HG03442 (cell line): ENCODE measurements at regions not wholly inside any gene's neighbourhood (a gene's known extent, or its start where the extent isn't known, plus 50 kb on each side); places are given as distances from the start of the nearest gene placed in this dataset.

Experiments
- ATAC-seq: cut with Tn5 transposase; IDR thresholded peaks from one replicate; pipeline ENCODE4 v1.9.1; 2021; ENCODE audit warnings: mild to moderate bottlenecking, moderate library complexity; ENCODE audit not compliant: unreplicated experiment

DNA sequence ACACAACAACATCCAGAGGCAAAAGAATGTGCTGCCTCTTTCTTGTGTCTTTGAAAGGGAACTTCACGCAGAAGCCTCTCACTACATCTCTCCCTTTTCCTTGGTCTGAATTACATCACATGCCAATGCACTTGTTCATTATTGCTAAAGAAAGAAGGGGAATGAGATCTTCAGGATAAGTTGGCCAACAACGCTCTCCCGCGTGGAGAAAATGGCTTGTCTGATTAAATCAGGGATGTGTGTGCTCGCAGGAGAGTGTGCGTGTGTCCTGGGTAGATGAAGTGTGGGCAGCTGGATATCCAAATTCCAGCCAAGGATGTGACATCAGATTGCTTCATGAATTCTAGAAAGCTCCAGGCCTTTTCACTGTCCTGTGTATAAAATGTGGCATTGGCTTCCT is 541.6 kb upstream of the FZD8 start:
- no peak for ATAC-seq

DNA sequence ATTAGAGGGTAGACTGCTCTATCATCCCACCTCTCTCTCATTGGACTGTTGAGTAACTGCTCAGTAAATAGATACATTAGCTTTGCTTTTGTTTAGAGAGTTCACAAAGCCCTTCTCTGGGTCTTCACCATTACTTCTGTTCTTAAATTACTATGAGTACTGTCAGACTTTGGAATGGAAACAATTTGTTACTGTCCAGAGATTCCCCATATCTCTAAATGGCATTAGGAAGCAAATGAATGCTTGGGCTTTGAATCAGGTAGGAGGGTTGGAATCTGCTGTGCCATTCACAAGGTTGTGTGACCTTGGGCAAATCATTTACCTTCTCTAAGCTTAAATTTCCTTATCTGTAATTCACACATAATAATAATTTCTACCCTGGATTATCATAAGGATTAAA is 541.0 kb upstream of the FZD8 start:
- ATAC-seq: no peak

DNA sequence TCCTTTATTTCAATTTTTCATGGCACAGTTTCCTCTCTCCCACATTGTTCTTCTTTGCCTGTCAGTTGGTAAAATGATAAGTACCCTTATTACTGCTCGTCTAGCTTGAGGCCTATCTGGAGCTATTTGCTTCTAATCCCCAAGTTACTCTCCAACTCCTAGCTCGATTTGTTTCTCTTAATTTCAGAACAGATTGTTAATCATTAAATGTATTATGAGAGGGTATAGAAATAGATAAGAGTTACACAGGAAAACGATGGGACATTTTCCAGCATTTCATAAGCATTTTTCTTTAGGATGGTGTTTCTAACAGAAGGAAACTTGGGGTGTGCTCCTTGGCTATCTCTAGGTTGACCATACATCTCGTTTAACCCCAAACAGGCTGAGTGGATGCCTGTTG is 540.5 kb upstream of the FZD8 start:
- ATAC-seq: no peak

GRCh38 chr10:36182179-36182566 is 540.1 kb upstream of the FZD8 start:
- ATAC-seq: no peak

DNA sequence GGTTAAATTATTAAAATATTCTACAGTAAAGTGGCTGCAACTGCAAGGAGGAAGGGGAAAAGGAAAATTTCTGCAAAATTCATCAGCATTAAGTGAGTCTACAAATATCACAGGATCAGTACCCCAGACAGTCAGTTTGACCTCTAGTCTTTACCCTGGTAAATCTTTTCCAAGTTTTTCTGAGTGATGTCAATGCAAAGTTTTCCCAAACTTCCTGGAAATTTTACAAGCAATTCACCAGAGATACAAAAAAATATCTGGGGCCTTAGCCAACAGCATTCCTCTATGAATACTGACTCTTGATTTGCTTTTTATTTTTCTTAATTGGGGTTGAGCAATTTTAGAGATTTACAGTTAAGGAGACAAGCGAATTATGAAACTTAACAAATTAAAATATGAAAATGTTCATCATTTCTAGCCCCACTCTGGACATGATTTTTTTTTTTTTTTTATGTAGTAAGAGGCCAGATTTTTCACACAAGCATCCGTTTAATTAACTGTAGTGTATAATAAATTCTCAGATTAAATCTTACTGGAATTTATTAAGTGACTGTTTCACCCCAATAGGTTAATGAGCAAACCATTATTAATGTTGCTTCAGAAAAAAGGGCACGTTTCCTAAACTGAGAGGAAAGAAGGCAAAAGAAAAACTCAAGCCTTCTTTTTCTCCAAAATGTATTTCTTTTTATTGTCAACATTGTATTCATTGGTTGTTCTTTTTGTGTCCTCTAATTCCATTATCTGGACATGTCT is 539.5 kb upstream of the FZD8 start:
- no peak for ATAC-seq

DNA sequence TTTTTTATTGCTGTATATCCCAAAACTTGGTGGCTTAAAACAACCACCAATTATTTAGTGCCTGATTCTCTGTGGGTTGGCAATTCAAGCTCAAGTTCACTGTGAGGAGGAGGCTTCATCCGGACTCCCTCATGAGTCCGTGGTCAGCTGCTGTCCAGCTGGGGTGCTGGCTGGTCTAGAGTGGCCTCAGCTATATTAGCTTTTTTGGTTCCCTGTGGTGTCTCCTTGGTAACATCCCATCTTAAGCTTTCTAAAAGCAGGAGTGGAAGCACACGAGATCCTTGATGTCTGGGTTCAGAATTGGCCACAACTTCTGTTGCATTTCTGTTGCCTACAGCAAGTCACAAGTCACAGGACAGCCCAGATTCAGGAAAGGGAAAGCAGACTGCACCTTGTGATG is 536.5 kb upstream of the FZD8 start:
- no peak for ATAC-seq

GRCh38 chr10:36177071-36177470 is 535.0 kb upstream of the FZD8 start:
- no peak for ATAC-seq

DNA sequence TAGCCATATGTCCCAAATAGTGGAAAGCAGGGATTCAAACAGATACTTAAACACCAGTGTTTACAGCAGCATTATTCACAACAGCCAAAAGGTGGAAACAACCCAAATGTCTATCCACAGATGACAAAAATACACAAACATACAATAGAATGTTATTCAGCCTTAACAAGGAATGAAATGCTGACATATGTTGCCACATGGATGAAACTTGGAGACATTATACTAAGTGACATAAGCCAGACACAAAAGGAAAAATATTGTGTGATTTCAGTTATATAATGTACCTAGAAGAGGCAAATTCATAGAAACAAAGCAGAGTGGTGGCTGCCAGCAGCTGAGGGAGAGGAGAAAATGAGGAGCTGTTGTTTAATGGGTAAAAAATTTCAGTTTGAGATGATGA is 533.9 kb upstream of the FZD8 start:
- ATAC-seq: no peak

- ATAC-seq: no peak
Observed at GRCh38 chr10:36173364-36173763, 531.3 kb upstream of the FZD8 start.

DNA sequence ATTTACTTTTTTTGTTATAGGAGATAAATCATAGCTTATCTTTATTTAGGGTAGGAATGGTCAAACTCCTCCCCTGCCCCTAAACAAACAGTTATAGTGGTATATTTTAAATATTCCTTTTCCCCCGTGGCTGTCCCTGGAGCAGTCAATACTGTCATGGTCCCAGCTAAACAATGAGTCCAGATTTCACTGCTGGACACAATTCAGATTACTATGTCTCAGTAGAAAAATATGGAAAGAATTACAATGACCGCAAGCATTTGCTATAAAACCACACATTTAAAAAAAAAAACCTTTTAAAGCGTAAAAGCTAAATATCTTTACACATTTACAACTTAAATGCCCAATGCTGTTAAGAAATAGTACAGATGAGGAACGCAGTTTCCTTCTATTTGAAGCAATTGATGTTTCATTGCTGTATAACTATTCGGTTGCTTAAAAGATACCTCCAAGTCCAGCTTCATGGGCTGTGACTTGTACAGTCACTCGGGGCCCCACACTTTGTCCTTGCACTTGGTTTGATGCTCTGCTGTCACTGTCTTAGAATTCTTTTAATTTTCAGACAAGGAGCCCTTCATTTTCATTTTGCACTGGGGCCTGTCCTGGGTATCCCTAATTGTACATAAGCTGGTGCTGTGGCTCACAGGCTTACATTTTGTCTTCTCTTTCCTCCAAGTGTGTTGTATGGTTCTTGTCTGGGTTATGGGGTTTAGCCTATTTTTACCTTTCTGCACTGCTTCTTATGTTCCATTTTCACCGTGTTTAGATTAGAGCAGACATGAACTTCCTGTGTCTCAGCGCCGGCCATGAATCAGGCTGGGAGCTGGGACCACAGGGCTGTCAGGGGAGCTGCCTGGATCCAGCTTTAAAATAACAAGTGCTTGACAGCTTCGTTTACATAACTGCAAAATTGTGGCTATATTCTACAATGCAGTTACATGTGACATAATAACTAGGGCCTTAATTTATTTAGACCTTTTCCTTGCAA is 530.2 kb upstream of the FZD8 start:
- ATAC-seq: no peak

DNA sequence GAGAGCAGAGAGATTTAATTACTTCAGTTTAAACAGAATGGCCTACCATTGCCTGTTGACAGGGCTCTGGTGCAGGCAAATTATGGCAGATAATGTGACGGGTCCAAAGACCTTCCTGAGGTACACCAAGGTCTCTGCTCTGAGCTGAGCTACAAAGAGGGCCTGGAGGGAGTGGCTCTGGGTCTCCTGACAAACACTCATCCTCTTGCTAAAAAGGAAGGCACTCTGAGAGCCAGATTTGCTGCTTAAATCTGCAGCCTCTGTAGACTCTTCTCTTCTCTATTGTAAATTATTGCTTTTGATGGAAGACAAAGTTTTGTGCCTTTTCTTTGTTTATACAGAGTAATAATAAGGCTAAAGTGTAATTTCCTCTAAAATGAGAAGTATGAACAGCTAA is 529.5 kb upstream of the FZD8 start:
- no peak for ATAC-seq

DNA sequence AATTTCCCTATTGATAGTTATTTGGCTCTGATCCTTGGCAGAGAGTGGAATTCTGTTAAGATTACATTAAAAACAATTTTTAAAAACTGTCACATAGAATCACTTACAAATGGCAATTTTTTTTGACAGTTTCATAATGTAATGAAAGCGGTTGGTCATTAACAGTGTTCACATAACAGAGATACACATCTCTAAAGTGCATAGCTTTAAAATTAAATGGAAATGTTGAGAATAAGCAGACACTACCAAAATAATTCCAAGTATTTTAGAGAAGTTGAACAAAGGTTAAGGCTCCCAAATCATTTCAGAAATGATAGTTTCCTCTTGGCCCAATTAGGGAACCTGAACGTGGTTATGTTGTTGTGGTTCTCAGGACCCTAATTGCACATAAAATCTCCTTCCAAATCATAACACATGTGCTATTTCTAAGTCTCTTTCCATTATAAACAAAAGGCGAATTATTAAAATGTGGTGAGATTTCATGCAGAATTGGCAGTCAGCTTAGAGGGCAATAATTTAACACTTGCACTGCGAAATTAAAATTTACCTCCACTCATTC is 528.9 kb upstream of the FZD8 start:
- ATAC-seq: no peak

GRCh38 chr10:36170142-36170719 is 528.1 kb upstream of the FZD8 start:
- ATAC-seq: no peak

- no peak for ATAC-seq
Observed at GRCh38 chr10:36168777-36169176, 526.7 kb upstream of the FZD8 start.

GRCh38 chr10:36164556-36165504 is 522.7 kb upstream of the FZD8 start:
- ATAC-seq: no peak

DNA sequence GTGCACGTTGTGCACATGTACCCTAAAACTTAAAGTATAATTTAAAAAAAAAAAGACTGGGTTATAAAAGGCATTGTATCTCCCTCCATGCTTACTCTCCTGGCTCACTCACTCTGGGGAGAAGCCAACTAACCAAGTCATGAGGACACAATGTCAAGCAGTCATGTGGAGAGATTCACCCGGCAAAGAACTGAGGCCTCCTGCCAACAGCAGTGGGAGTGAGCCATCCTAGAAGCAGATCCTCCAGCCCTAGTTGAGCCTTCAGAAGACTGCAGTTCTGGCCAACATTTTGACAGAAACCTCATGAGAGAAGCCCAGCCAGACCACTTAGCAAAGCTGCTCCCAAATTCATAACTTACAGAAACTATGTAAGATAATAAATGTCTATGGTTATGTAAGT is 521.7 kb upstream of the FZD8 start:
- no peak for ATAC-seq

DNA sequence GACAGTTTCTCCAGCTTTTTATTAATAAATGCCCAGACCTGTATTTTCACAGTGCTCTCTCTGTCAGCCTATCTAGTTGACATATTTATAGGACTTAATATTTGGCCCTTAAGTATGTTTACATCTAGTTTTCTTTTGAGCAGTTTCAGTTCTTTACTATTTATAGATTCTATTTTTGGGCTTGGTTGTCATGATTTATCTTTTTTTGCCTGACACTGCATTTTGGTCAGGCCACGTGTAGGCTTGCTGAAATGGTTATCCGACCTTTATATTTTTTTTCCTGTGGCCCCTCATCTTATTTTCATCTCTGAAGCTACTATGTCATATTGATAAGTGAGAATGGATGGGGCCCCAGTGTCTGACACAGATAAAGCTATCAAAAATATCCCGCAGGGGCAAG is 515.4 kb upstream of the FZD8 start:
- ATAC-seq: no peak

GRCh38 chr10:36148207-36148606 is 506.1 kb upstream of the FZD8 start:
- no peak for ATAC-seq

- ATAC-seq: no peak
Observed at GRCh38 chr10:36147529-36147928, 505.4 kb upstream of the FZD8 start.

- ATAC-seq: no peak
Observed at GRCh38 chr10:36141856-36142560, 499.9 kb upstream of the FZD8 start.
